T-helper 9 cell (primary cell): ENCODE measurements at regions not wholly inside any gene's neighbourhood (a gene's known extent, or its start where the extent isn't known, plus 50 kb on each side); places are given as distances from the start of the nearest gene placed in this dataset.
"Not testable (repeated sequence)": the region's sequence is repeated elsewhere in the genome, so short reads cannot be mapped to it uniquely, and the experiment has no call there.

Source experiments
- DNase-seq: peaks from one replicate; pipeline ENCODE4 v3.0.0-alpha.2; 2020

- DNase-seq, result no peak
Observed at GRCh38 chr6:105560611-105561066, 157.8 kb upstream of the PREP start.

DNA sequence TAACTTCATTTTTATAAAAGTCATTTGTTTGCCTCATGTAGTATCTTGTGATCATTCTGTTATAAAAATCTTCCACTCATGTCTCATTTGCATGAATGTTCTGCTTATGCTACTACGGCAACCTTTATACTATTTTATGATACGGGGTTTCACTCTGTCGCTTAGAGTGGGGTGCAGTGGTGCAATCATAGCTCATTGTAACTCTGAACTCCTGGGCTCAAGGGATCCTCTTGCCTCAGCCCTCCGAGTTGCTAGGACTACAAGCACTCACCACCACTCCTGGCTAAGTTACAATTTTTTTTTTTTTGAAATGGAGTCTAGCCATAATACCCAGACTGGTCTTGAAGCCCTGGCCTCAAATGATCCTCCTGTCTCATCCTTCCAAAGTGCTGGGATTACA, 154.4 kb upstream of the PREP start:
- no peak for DNase-seq

- no peak for DNase-seq
Observed at GRCh38 chr6:105553171-105553570, 150.3 kb upstream of the PREP start.

- DNase-seq, result no peak
Observed at GRCh38 chr6:105550955-105551620, 148.2 kb upstream of the PREP start.

GRCh38 chr6:105546754-105547153, 143.9 kb upstream of the PREP start:
- DNase-seq, result no peak

DNA sequence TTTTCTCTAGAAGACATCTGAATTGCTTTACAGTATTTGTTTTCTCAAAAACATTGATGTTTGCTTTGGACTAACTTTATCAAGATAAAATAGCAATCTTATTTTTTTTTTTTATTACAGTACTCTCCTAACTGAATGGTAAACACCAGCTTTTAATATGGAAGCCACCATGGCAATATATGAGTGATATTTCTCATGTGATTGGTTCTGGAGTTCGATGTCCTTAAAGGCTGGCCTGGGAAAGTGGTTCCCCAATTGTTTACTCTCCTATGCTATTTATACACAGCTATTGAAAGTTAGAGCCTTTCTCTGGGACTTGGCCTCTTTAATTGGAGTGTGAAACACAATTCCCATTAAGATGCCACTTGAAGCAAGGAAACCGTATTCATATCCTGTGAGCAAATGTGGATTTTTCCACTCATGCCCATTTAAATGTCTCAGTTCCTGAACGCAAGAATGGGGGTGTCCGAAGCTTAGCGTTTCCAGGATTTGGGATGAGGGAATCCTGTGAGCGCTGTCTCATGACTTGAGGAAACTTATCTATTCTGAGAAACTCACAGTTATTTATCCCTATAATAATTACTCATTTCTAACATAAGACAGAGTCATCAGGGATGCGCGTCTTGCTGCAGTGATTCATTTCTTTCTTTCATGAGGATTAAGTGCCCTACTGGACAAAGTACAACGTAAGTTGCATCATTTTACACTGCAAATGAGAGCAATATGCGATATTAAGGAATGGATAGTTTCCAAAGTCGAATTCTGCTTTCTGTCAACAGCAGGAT, 143.3 kb upstream of the PREP start:
- DNase-seq, result no peak

DNA sequence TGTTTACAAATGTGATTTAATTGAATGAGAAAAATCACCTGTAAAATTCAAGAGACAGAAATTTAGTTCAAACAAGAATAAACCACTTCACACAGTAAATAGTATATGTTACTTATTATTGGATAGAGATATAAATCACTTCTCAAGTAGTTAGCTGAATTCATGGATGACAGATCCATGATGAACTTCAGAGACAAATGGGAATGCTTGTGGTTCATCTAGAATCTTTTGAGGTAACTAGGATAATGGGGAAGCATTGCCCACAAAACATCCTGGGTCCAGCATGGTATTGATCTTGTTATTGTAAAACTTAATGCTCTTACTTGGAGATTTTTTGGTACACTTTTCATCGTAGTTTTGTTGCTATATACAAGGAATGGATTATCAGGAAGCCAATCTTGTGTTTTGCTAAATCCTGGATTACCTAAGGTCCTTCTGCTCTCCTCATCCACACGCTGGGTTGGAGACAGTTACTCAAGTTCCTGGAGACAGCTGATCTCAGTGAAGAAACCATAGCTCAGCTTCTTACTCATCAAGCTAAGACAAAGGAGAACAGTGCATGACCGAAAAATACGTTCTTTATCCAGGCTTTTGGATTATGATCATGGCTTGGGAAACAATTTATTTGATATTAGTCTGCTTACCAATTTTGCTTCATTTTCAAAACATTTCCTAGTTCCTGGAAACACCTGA, 142.5 kb upstream of the PREP start:
- DNase-seq, result no peak

DNA sequence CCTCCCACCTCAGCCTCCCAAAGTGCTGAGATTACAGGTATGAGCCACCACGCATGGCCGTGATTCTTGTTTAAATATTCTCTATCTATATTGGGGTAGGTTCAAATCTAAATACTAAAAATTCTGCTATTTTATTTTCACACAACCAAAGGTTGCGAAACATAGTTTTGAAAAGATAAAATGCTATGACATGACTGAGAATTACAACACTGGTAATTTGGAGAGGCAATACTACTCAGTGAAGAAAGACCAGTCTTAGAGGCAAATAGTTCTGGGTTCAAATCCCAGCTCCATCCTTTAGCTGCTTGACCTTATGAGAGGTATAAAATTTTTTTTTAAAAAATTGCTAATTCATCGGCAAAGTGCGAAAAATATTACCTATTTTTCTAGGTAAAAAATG, 137.0 kb upstream of the PREP start:
- no peak for DNase-seq

- DNase-seq, result no peak
Observed at GRCh38 chr6:105537981-105538578, 135.2 kb upstream of the PREP start.

- DNase-seq, result no peak
Observed at GRCh38 chr6:105536961-105537360, 134.1 kb upstream of the PREP start.

GRCh38 chr6:105533301-105533700, 130.4 kb upstream of the PREP start:
- no peak for DNase-seq

GRCh38 chr6:105526225-105526872, 123.5 kb upstream of the PREP start:
- DNase-seq, result no peak

- no peak for DNase-seq
Observed at GRCh38 chr6:105522626-105523322, 119.9 kb upstream of the PREP start.

DNA sequence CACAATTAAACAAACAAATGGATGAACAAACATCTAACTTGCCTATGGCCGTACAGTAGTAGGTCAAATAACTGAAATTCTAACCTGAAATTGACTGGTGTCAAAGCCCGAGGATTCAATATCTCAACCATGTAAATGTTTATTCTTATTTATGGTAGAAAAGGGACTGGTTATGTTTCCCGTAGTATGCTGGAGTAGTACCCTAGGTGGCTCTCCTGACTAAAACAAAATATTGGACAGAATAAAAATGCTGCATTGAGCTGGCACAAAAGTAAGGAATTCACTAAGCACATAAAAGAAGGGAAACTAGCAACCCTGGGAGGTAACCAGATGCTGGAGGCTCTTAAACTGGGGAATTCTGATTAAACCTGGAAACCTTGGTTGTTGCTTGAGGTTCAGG, 117.1 kb upstream of the PREP start:
- DNase-seq, result no peak

GRCh38 chr6:105518993-105519392, 116.1 kb upstream of the PREP start:
- DNase-seq, result not testable (repeated sequence)

DNA sequence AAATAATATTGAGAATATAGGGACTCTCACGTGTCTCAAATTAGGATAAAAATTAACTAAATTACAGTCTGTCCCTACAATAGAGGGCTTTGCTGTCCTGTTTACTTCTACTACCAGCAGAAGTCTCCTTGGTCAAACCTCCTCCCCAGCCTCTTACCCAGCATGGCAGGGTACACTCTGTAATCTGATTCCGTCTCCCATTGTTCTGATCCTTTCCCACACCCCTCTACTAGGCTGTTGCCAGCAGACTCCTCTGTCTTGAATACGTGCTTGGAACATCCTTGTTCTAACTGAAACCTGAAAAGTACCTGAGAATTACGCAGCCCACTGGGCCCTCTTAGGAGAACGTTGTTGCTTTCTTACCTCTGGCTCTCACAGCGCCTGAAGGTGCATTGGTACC, 112.2 kb upstream of the PREP start:
- DNase-seq, result no peak

DNA sequence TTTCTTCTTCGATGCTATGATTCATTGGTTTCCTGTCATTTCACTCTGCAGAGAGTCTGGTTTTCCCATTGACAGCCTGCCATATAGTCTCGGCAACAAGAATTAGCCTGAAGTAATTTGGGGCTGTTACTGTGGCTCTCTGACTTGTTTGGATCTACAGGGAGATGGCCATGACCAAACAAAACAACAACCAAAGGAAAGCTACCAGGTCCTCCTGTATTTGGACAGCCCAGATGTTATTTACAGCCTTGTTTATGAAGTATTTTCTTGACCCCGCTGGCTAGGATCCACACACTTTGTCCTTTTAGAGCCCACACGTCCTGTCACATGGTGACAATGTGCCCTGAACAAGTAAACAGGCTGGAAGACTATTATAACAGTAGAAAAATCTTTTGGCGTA, 111.4 kb upstream of the PREP start:
- DNase-seq, result no peak

GRCh38 chr6:105511639-105512038, 108.8 kb upstream of the PREP start:
- no peak for DNase-seq

DNA sequence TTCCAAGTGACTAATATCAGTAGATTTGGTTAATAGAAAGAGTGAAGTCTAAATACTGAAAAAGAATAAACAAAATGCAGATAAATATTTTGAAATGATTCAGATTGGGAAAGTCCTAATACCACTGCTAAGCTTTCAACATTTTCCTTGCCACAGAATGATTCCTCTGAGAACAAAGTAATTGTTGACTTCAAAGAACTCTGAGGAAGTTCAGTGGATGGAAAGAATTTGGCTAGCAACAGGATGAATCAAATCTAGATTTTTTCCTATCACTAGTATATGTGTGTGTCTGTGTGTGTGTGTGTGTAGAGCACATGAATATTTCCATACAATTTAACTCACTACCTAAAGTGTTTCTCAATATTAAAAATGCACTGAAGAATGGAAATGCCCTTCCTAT, 107.9 kb upstream of the PREP start:
- no peak for DNase-seq

- DNase-seq, result no peak
Observed at GRCh38 chr6:105509506-105510331, 106.8 kb upstream of the PREP start.

GRCh38 chr6:105507811-105508210, 104.9 kb upstream of the PREP start:
- DNase-seq, result no peak
